SK-N-SH (cell line): ENCODE measurements at regions not wholly inside any gene's neighbourhood (a gene's known extent, or its start where the extent isn't known, plus 50 kb on each side); places are given as distances from the start of the nearest gene placed in this dataset.

ENCODE experiments used
- CTCF ChIA-PET: fragments of 300-600, 350-600 bp; formaldehyde crosslinking; extraction: SDS; loops from one replicate; lab custom pipeline; 2021; lab: Yijun Ruan, JAX
- POLR2A ChIA-PET: fragments of 350-600 bp; sonication (Branson Sonifier 250); formaldehyde crosslinking; extraction: SDS; loops from one replicate; lab custom pipeline; 2020; ENCODE audit warnings: antibody characterized with exemption, inconsistent platforms; lab: Yijun Ruan, JAX
- DNase-seq: peaks from one replicate; pipeline ENCODE4 v3.0.0; 2012
- H2AFZ ChIP-seq: fragments of 200-600 bp; sonication (generic); 2 replicates; pipeline ENCODE4 v1.8.1; 2016; ENCODE audit warnings: antibody characterized with exemption, mild to moderate bottlenecking, low read depth
- H3F3A ChIP-seq: fragments of 200-600 bp; sonication (generic); replicated peaks from 2 replicates; pipeline ENCODE3; 2016; ENCODE audit warnings: antibody characterized with exemption, mild to moderate bottlenecking; ENCODE audit not compliant: insufficient read depth
- H3K27ac ChIP-seq, 2 experiments: fragments of 200-500 bp in 1 of 2; fragments of 200-600 bp in 1 of 2; sonication (Bioruptor generic) in 1 of 2; sonication (generic), shearing (Covaris generic) in 1 of 2; 2 replicates each; pipeline versions ENCODE4 v1.5.1 to v1.6.1; 2014 to 2016; ENCODE audit warnings: low read depth in 2 of 2, inconsistent platforms in 1 of 2, low read length in 1 of 2, mild to moderate bottlenecking in 1 of 2, mixed read lengths in 1 of 2
- H3K27me3 ChIP-seq: fragments of 200-600 bp; sonication (generic), shearing (Covaris generic); 2 replicates; pipeline ENCODE4 v1.6.1; 2016; ENCODE audit warnings: mixed run types; ENCODE audit not compliant: insufficient read depth
- H3K36me3 ChIP-seq, 2 experiments: fragments of 200-500 bp in 1 of 2; fragments of 200-600 bp in 1 of 2; sonication (Bioruptor generic) in 1 of 2; sonication (generic) in 1 of 2; replicated peaks in 1 of 2; 2 replicates each; pipeline versions ENCODE3 to v1.5.1; 2014 to 2016; ENCODE audit warnings: low read length in 1 of 2, mild to moderate bottlenecking in 1 of 2; ENCODE audit not compliant: insufficient read depth in 2 of 2, control insufficient read depth in 1 of 2
- H3K4me1 ChIP-seq, 2 experiments: fragments of 200-500 bp in 1 of 2; fragments of 200-600 bp in 1 of 2; sonication (Bioruptor generic) in 1 of 2; sonication (generic), shearing (Covaris generic) in 1 of 2; 2 replicates each; pipeline versions ENCODE4 v1.5.1 to v1.6.1; 2014 to 2016; ENCODE audit warnings: low read depth in 1 of 2, low read length in 1 of 2, mixed run types in 1 of 2; ENCODE audit not compliant: insufficient read depth in 2 of 2, control insufficient read depth in 1 of 2
- H3K4me2 ChIP-seq: fragments of 200-600 bp; sonication (generic), shearing (Covaris generic); 2 replicates; pipeline ENCODE4 v1.6.1; 2017; ENCODE audit warnings: mixed run types
- H3K4me3 ChIP-seq, 2 experiments: fragments of 200-500 bp in 1 of 2; fragments of 200-600 bp in 1 of 2; sonication (Bioruptor generic) in 1 of 2; sonication (generic), shearing (Covaris generic) in 1 of 2; 2 replicates each; pipeline versions ENCODE4 v1.5.1 to v1.8.1; 2014 to 2016; ENCODE audit warnings: low read depth in 2 of 2, inconsistent platforms in 1 of 2, low read length in 1 of 2, mild to moderate bottlenecking in 1 of 2, mixed read lengths in 1 of 2, moderate library complexity in 1 of 2
- H3K79me2 ChIP-seq: fragments of 200-600 bp; sonication (generic); 2 replicates; pipeline ENCODE4 v1.8.1; 2017; ENCODE audit warnings: mild to moderate bottlenecking; ENCODE audit not compliant: insufficient read depth
- H3K9ac ChIP-seq: fragments of 200-600 bp; sonication (generic); 2 replicates; pipeline ENCODE4 v1.6.1; 2017; ENCODE audit warnings: mixed run types
- H3K9me2 ChIP-seq: fragments of 200-600 bp; sonication (generic); 2 replicates; pipeline ENCODE4 v1.6.1; 2017; ENCODE audit warnings: mixed run types
- H3K9me3 ChIP-seq: fragments of 200-600 bp; sonication (generic); 2 replicates; pipeline ENCODE4 v1.6.1; 2017; ENCODE audit warnings: mixed run types, mild to moderate bottlenecking, moderate library complexity
- H4K20me1 ChIP-seq: fragments of 200-600 bp; sonication (generic); 2 replicates; pipeline ENCODE4 v1.6.1; 2017; ENCODE audit warnings: mild to moderate bottlenecking, mixed run types; ENCODE audit not compliant: insufficient read depth
- CHD2 ChIP-seq: fragments of 150-350 bp; IDR thresholded peaks from 2 replicates; pipeline ENCODE4 v1.6.1; 2018; ENCODE audit warnings: low read length; ENCODE audit not compliant: partially characterized antibody
- FOXJ3 ChIP-seq: sonication (generic); formaldehyde crosslinking; IDR thresholded peaks from 2 replicates; pipeline ENCODE4 v1.5.1; 2020; ENCODE audit warnings: mild to moderate bottlenecking, missing genetic modification reagents
- FOXM1 ChIP-seq: IDR thresholded peaks from 2 replicates; pipeline ENCODE4 v1.4.0; 2012; ENCODE audit warnings: low read depth, mild to moderate bottlenecking
- GATA2 ChIP-seq: sonication (generic); formaldehyde crosslinking; IDR thresholded peaks from 2 replicates; pipeline ENCODE4 v1.5.0; 2020; ENCODE audit warnings: mild to moderate bottlenecking, missing genetic modification reagents
- MXI1 ChIP-seq: IDR thresholded peaks from 2 replicates; pipeline ENCODE4 v1.6.1; 2012; ENCODE audit warnings: mild to moderate bottlenecking, low read depth, low read length, improper control_type of control experiment
- NFIC ChIP-seq: IDR thresholded peaks from 2 replicates; pipeline ENCODE4 v1.4.0; 2012; ENCODE audit warnings: borderline replicate concordance
- POLR2AphosphoS5 ChIP-seq: IDR thresholded peaks from 2 replicates; pipeline ENCODE4 v1.6.1; 2012; ENCODE audit warnings: low read depth, low read length
- RCOR1 ChIP-seq: fragments of 150-350 bp; IDR thresholded peaks from 2 replicates; pipeline ENCODE4 v1.6.1; 2017; ENCODE audit warnings: antibody characterized with exemption, low read length
- RXRA ChIP-seq: IDR thresholded peaks from 2 replicates; pipeline ENCODE4 v1.4.0; 2012; ENCODE audit warnings: low read depth, mild to moderate bottlenecking, borderline replicate concordance
- TAF1 ChIP-seq: IDR thresholded peaks from 2 replicates; pipeline ENCODE4 v1.6.1; 2012; ENCODE audit warnings: low read depth, mild to moderate bottlenecking, low read length, moderate library complexity, borderline replicate concordance
- TCF12 ChIP-seq: IDR thresholded peaks from 2 replicates; pipeline ENCODE4 v1.4.0; 2012
- TEAD4 ChIP-seq: IDR thresholded peaks from 2 replicates; pipeline ENCODE4 v1.4.0; 2012; ENCODE audit warnings: mild to moderate bottlenecking, borderline replicate concordance; ENCODE audit not compliant: insufficient read depth
- WGBS: methylation state at CpG from one replicate; pipeline ENCODE4 v1.1.6; 2017; ENCODE audit warnings: low lambda C conversion rate; 5-methylcytosine and 5-hydroxymethylcytosine counted together
- TF ChIP-seq, protein P1 (sequence below): fragments of 150-350 bp; IDR thresholded peaks from 2 replicates; pipeline ENCODE4 v1.6.1; 2016; ENCODE audit warnings: mild to moderate bottlenecking, low read depth, low read length
- TF ChIP-seq, protein P2 (sequence below): IDR thresholded peaks from 2 replicates; pipeline ENCODE4 v1.4.0; 2012; ENCODE audit warnings: low read depth, borderline replicate concordance
- TF ChIP-seq, protein P3 (sequence below): fragments of 150-350 bp; IDR thresholded peaks from 2 replicates; pipeline ENCODE4 v1.6.1; 2017; ENCODE audit warnings: antibody characterized with exemption, low read length, low read depth, borderline replicate concordance
- TF ChIP-seq, protein P4 (sequence below): IDR thresholded peaks from 2 replicates; pipeline ENCODE4; 2012

DNA sequence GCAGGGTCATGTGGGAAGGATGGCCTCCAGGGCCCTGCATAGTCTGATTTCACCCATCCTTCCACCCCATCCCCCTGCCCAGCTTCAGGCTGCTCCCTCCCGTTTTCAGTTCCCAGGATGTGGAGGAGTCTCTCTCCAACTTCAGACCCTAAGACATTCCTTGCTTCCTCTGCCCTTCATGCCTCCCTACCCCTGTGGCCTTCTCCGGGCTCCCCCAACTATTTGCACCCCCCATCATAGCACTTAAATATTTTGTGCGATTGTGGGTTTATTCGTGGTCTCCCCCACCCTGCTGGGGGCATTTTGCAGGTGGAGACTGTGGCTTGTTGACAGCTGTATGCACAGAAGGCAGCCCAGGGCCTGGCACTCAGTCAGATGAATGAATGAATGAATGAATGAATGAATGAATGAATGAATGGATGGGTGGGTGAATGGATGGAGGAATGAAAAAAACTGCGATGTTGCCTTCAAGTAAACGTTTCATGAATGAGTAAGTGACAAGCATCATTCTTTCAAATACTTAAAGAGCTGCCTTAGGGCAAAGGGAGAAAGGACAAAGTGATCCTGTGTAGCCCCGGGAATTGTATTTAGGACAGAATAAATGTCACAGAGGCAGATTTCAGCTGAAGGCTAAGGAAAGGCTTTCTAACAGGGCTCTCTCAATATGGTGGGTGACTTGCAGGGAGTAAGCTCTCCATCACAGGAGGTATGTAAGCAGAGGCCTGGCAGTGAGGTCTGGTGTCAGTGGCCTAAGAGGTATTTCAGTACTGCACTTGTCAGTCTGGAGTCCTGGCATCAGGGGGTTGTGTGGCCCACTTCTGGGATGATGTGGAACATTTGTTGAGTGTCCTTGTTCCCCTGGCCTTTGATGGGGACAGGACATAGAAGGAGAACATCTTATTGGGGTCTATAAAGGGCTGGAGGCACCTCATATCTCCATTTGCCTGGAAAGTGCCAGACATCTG lies 156.4 kb downstream of the PTPRU start:
- no peaks in the 10 kb centered on the region for H3K9me2 ChIP-seq
- no peak for DNase-seq
- H3K4me3 ChIP-seq: no peak overlapping the region
- TF ChIP-seq NFIC: no peak
- TF ChIP-seq FOXJ3 (CRISPR knock-in tag): no peak
- no peak for TF ChIP-seq TCF12
- TF ChIP-seq, protein P1, sequence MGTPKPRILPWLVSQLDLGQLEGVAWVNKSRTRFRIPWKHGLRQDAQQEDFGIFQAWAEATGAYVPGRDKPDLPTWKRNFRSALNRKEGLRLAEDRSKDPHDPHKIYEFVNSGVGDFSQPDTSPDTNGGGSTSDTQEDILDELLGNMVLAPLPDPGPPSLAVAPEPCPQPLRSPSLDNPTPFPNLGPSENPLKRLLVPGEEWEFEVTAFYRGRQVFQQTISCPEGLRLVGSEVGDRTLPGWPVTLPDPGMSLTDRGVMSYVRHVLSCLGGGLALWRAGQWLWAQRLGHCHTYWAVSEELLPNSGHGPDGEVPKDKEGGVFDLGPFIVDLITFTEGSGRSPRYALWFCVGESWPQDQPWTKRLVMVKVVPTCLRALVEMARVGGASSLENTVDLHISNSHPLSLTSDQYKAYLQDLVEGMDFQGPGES: no peak
- TF ChIP-seq, protein P2, sequence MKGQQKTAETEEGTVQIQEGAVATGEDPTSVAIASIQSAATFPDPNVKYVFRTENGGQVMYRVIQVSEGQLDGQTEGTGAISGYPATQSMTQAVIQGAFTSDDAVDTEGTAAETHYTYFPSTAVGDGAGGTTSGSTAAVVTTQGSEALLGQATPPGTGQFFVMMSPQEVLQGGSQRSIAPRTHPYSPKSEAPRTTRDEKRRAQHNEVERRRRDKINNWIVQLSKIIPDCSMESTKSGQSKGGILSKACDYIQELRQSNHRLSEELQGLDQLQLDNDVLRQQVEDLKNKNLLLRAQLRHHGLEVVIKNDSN: no peak
- no peak for TF ChIP-seq MXI1
- TF ChIP-seq RXRA: no peak
- TF ChIP-seq, protein P3, sequence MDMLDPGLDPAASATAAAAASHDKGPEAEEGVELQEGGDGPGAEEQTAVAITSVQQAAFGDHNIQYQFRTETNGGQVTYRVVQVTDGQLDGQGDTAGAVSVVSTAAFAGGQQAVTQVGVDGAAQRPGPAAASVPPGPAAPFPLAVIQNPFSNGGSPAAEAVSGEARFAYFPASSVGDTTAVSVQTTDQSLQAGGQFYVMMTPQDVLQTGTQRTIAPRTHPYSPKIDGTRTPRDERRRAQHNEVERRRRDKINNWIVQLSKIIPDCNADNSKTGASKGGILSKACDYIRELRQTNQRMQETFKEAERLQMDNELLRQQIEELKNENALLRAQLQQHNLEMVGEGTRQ: no peak
- TF ChIP-seq POLR2AphosphoS5: no peak
- TF ChIP-seq GATA2 (CRISPR knock-in tag): no peak
- TF ChIP-seq RCOR1: no peak
- TF ChIP-seq CHD2: no peak
- TF ChIP-seq TEAD4: no peak
- no peak for TF ChIP-seq TAF1
- no peak for TF ChIP-seq FOXM1
- TF ChIP-seq, protein P4, sequence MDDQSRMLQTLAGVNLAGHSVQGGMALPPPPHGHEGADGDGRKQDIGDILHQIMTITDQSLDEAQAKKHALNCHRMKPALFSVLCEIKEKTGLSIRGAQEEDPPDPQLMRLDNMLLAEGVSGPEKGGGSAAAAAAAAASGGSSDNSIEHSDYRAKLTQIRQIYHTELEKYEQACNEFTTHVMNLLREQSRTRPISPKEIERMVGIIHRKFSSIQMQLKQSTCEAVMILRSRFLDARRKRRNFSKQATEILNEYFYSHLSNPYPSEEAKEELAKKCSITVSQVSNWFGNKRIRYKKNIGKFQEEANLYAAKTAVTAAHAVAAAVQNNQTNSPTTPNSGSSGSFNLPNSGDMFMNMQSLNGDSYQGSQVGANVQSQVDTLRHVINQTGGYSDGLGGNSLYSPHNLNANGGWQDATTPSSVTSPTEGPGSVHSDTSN: no peak
- H3K9ac ChIP-seq: no peak overlapping the region
- no peak overlapping the region for H2AFZ ChIP-seq
- CTCF ChIA-PET: interaction anchor here (1.2 to 1.7 kb wide), 2 partner anchors 33 to 152 kb away, joined by 4 read pairs; no protein-coding TSS in a partner anchor
- no peaks in the 10 kb centered on the region for H3K27me3 ChIP-seq
- H3K9me3 ChIP-seq: no peaks in the 10 kb centered on the region
- no peaks in the 10 kb centered on the region for H3K36me3 ChIP-seq
- H3K27ac ChIP-seq: no peak overlapping the region
- no peaks in the 10 kb centered on the region for H3F3A ChIP-seq
- no peaks in the 10 kb centered on the region for H4K20me1 ChIP-seq
- no peak overlapping the region for H3K4me2 ChIP-seq
- no peaks in the 10 kb centered on the region for H3K79me2 ChIP-seq
- peaks cover 0 to 43% of the 10 kb centered on the region in 2 experiments; a peak in 1 of 4 replicates for H3K4me1 ChIP-seq
- WGBS: 20% methylated on average over 7 of the region's 7 CpGs
- POLR2A ChIA-PET: no interaction called here
